ENCODE measurements at regions not wholly inside any gene's neighbourhood (a gene's known extent, or its start where the extent isn't known, plus 50 kb on each side); places are given as distances from the start of the nearest gene placed in this dataset.

DNA sequence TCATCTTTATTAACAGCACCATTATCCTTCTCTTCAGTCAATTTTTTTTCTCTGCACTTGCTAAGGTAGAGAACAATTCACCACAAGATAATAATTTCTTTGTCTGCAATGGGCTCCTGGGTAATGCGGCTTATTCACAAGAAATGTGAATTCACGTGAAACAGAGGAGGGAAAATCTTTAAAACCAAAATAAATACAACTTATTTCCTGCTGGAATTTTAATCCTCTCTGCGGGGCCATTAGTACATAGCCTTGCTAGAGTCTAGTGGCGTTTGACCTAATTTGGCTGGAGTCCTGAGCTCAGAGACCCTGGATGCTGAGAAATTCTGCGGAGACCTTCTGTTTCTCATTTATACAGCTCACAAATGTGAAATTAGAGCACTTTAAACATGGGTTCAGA is 319.3 kb upstream of the MMADHC start:
- Histone ChIP-seq H3K9ac (replicated peaks; ENCODE audit: extremely low read depth, insufficient read depth, low read length) (no peak overlapping the region), H3K9me1 (replicated peaks; ENCODE audit: control insufficient read depth, extremely low read depth, insufficient read depth, low read length) (no peaks in the 10 kb centered on the region), H3K27ac (ENCODE audit: insufficient read depth, low read depth, low read length) (no peak overlapping the region), H3K4me3 (replicated peaks in 1 of 3; ENCODE audit: insufficient read depth in 1 of 3, low read depth in 1 of 3, low read length in 3 of 3) (no peak overlapping the region), H3K9me3 (replicated peaks; ENCODE audit: control insufficient read depth, insufficient read depth, low read length) (no peaks in the 10 kb centered on the region), H2AFZ (ENCODE audit: low read depth, low read length) (no peak overlapping the region), H3K36me3 (ENCODE audit: control insufficient read depth in 2 of 2, extremely low read depth in 1 of 2, insufficient read depth in 2 of 2, low read length in 2 of 2) (no peaks in the 10 kb centered on the region), H3K4me2 (ENCODE audit: insufficient read depth, low read length) (no peak overlapping the region), H4K20me1 (replicated peaks; ENCODE audit: control insufficient read depth, extremely low read depth, insufficient read depth, low read length) (no peaks in the 10 kb centered on the region), H3K27me3 (ENCODE audit: control insufficient read depth in 2 of 2, insufficient read depth in 2 of 2, low read length in 2 of 2) (no peaks in the 10 kb centered on the region), H3K4me1 (ENCODE audit: control insufficient read depth, extremely low read depth, insufficient read depth, low read length) (no peaks in the 10 kb centered on the region), H3K79me2 (ENCODE audit: control insufficient read depth, insufficient read depth, low read length) (no peaks in the 10 kb centered on the region)
- intact Hi-C loops (cut with micrococcal nuclease) (no loop called here), dilution Hi-C loops (cut with MboI; ENCODE audit: extremely low pct_ligation_motif_present, low sequenced_read_pairs) (no loop called here)
- TF ChIP-seq JUN (IDR thresholded peaks at IDR 0.05; ENCODE audit: borderline replicate concordance, insufficient read depth, insufficient read length, low read depth) (no peak), MYC (IDR thresholded peaks at IDR 0.05; ENCODE audit: low read depth, low read length) (no peak)
- TF ChIP-seq, protein P1, sequence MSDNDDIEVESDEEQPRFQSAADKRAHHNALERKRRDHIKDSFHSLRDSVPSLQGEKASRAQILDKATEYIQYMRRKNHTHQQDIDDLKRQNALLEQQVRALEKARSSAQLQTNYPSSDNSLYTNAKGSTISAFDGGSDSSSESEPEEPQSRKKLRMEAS (IDR thresholded peaks at IDR 0.05; ENCODE audit: insufficient read depth, insufficient read length): no peak
- no TSS peak for BruUV-seq (replicated peaks)
- POLR2A ChIA-PET: no interaction called here
- CTCF ChIA-PET: interaction anchor here (1.2 kb wide), 1 partner anchor 19 kb away, joined by 3 read pairs; no protein-coding TSS in a partner anchor
- DNase-seq (ENCODE audit: low read depth, low spot score) (no peak), FAIRE-seq (no peak)

DNA sequence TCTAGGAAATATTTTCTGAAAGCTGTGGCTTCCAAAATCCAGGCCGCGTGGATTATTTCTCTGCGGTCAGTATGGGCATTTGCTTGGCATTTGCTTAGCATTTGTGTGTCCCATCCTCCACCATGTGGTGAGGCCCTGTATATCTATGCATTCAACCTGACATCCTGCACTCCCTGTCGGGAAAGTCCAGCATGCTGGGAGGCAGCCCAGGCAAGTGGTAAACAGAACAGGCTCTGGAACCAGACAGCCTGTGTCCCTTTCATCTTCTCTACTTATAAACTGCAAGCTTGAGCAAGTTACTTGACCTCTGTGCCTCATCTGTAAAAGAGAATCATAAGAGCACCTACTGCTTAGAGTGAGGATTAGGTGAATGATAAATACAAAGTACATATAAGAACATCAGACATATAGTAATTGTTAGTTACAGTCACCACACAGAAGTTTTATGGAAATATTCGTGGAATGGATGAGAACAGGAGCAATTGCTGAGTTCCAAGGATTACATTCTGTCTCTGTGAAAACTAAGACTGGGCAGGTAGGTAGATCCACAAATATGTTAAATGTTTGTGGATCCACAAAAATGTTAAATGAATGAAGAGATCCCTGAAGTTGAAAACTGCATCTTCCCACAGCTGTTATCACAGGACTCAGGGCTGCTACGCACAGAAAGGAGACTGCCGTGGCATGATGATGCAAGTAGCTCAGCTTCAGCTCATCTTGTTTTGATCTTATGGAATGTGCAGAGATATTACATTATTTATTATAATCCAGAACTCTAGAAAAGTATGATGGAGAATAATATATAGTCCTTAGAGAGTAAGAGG is 317.0 kb upstream of the MMADHC start:
- Histone ChIP-seq H3K9ac (replicated peaks; ENCODE audit: extremely low read depth, insufficient read depth, low read length) (no peak overlapping the region), H3K4me1 (ENCODE audit: control insufficient read depth, extremely low read depth, insufficient read depth, low read length) (no peaks in the 10 kb centered on the region), H3K4me2 (ENCODE audit: insufficient read depth, low read length) (no peak overlapping the region), H3K27ac (ENCODE audit: insufficient read depth, low read depth, low read length) (no peak overlapping the region), H2AFZ (ENCODE audit: low read depth, low read length) (no peak overlapping the region), H3K36me3 (ENCODE audit: control insufficient read depth in 2 of 2, extremely low read depth in 1 of 2, insufficient read depth in 2 of 2, low read length in 2 of 2) (no peaks in the 10 kb centered on the region), H3K9me3 (replicated peaks; ENCODE audit: control insufficient read depth, insufficient read depth, low read length) (no peaks in the 10 kb centered on the region), H3K9me1 (replicated peaks; ENCODE audit: control insufficient read depth, extremely low read depth, insufficient read depth, low read length) (no peaks in the 10 kb centered on the region), H3K4me3 (replicated peaks in 1 of 3; ENCODE audit: insufficient read depth in 1 of 3, low read depth in 1 of 3, low read length in 3 of 3) (no peak overlapping the region), H3K27me3 (ENCODE audit: control insufficient read depth in 2 of 2, insufficient read depth in 2 of 2, low read length in 2 of 2) (no peaks in the 10 kb centered on the region), H4K20me1 (replicated peaks; ENCODE audit: control insufficient read depth, extremely low read depth, insufficient read depth, low read length) (no peaks in the 10 kb centered on the region), H3K79me2 (ENCODE audit: control insufficient read depth, insufficient read depth, low read length) (no peaks in the 10 kb centered on the region)
- ChIA-PET POLR2A (no interaction called here), CTCF (no interaction called here)
- intact Hi-C loops (cut with micrococcal nuclease) (no loop called here), dilution Hi-C loops (cut with MboI; ENCODE audit: extremely low pct_ligation_motif_present, low sequenced_read_pairs) (no loop called here)
- TF ChIP-seq GATA2 (IDR thresholded peaks at IDR 0.05; ENCODE audit: insufficient read depth, insufficient read length, low read depth, low read length) (no peak), MYC (IDR thresholded peaks at IDR 0.05; ENCODE audit: low read depth, low read length) (no peak), EZH2 (IDR thresholded peaks at IDR 0.05; ENCODE audit: borderline replicate concordance, low read depth, low read length, severe bottlenecking) (no peak), POLR2A (IDR thresholded peaks at IDR 0.05; ENCODE audit: low read depth, low read length) (no peak), JUN (IDR thresholded peaks at IDR 0.05; ENCODE audit: borderline replicate concordance, insufficient read depth, insufficient read length, low read depth) (no peak), POLR2AphosphoS5 (IDR thresholded peaks at IDR 0.05; ENCODE audit: insufficient read depth, low read depth, low read length) (no peak), FOS (IDR thresholded peaks at IDR 0.05; ENCODE audit: borderline replicate concordance, insufficient read depth, low read length) (no peak)
- TF ChIP-seq, protein P2, sequence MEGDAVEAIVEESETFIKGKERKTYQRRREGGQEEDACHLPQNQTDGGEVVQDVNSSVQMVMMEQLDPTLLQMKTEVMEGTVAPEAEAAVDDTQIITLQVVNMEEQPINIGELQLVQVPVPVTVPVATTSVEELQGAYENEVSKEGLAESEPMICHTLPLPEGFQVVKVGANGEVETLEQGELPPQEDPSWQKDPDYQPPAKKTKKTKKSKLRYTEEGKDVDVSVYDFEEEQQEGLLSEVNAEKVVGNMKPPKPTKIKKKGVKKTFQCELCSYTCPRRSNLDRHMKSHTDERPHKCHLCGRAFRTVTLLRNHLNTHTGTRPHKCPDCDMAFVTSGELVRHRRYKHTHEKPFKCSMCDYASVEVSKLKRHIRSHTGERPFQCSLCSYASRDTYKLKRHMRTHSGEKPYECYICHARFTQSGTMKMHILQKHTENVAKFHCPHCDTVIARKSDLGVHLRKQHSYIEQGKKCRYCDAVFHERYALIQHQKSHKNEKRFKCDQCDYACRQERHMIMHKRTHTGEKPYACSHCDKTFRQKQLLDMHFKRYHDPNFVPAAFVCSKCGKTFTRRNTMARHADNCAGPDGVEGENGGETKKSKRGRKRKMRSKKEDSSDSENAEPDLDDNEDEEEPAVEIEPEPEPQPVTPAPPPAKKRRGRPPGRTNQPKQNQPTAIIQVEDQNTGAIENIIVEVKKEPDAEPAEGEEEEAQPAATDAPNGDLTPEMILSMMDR (IDR thresholded peaks at IDR 0.05; ENCODE audit: extremely low read depth in 1 of 2, insufficient read depth in 1 of 2, low read depth in 1 of 2, low read length in 2 of 2): no peak
- TF ChIP-seq, protein P1 (IDR thresholded peaks at IDR 0.05; ENCODE audit: insufficient read depth, insufficient read length): no peak
- no peak for FAIRE-seq
- BruUV-seq (replicated peaks): no TSS peak
- no peak for DNase-seq (ENCODE audit: low read depth, low spot score)
